Liver (tissue), 8 donors: ENCODE measurements at regions not wholly inside any gene's neighbourhood (a gene's known extent, or its start where the extent isn't known, plus 50 kb on each side); places are given as distances from the start of the nearest gene placed in this dataset.

Experiments
- DNase-seq: peaks from one replicate; pipeline ENCODE4 v3.0.0-alpha.2; 2017; ENCODE audit warnings: low spot score
- H3K27ac ChIP-seq, 2 donors: one replicate each; pipeline ENCODE4 v1.7.0; 2013; ENCODE audit warnings: inconsistent platforms in 2 of 2, low read length in 2 of 2, control low read depth in 1 of 2, low read depth in 1 of 2, mild to moderate bottlenecking in 1 of 2
- H3K27me3 ChIP-seq, 4 donors: one replicate each; pipeline versions ENCODE4 v1.6.1 to v1.7.0; 2013; ENCODE audit warnings: low read length in 3 of 4, inconsistent platforms in 1 of 4, mild to moderate bottlenecking in 1 of 4, moderate library complexity in 1 of 4; ENCODE audit not compliant: control insufficient read depth in 4 of 4, insufficient read depth in 4 of 4
- H3K36me3 ChIP-seq, 4 donors: one replicate each; pipeline versions ENCODE4 v1.6.1 to v1.7.0; 2013; ENCODE audit warnings: low read length in 3 of 4, mild to moderate bottlenecking in 3 of 4, low read depth in 1 of 4, moderate library complexity in 1 of 4; ENCODE audit not compliant: control insufficient read depth in 4 of 4, insufficient read depth in 3 of 4
- H3K4me1 ChIP-seq, 4 donors: one replicate each; pipeline versions ENCODE4 v1.6.1 to v1.7.0; 2013; ENCODE audit warnings: low read length in 3 of 4, mild to moderate bottlenecking in 3 of 4, moderate library complexity in 1 of 4; ENCODE audit not compliant: control insufficient read depth in 4 of 4, insufficient read depth in 4 of 4
- H3K4me3 ChIP-seq, 3 donors: one replicate each; pipeline versions ENCODE4 v1.6.1 to v1.7.0; 2013; ENCODE audit warnings: low read length in 3 of 3, control low read depth in 1 of 3, low read depth in 1 of 3, mild to moderate bottlenecking in 1 of 3
- H3K9ac ChIP-seq, 2 donors: one replicate each; pipeline ENCODE4 v1.7.0; 2013; ENCODE audit warnings: low read length in 2 of 2, mild to moderate bottlenecking in 2 of 2, moderate library complexity in 2 of 2, control low read depth in 1 of 2, low read depth in 1 of 2
- H3K9me3 ChIP-seq, 4 donors: one replicate each; pipeline versions ENCODE4 v1.6.1 to v1.7.0; 2013; ENCODE audit warnings: low read length in 3 of 4; ENCODE audit not compliant: control insufficient read depth in 4 of 4
- EGR1 ChIP-seq, 2 donors: IDR thresholded peaks; 2 replicates each; pipeline ENCODE4 v1.6.1; 2016 to 2018; ENCODE audit warnings: antibody characterized with exemption in 2 of 2, low read depth in 2 of 2
- FOXA1 ChIP-seq: IDR thresholded peaks from 2 replicates; pipeline ENCODE4 v1.6.1; 2016; ENCODE audit warnings: antibody characterized with exemption
- FOXA2 ChIP-seq: IDR thresholded peaks from 2 replicates; pipeline ENCODE4 v1.6.1; 2016; ENCODE audit warnings: antibody characterized with exemption
- GABPA ChIP-seq, 2 donors: IDR thresholded peaks in 1 of 2; conservative IDR thresholded peaks in 1 of 2; 2 replicates each; pipeline ENCODE4 v1.6.1; 2016; ENCODE audit warnings: antibody characterized with exemption in 2 of 2, mild to moderate bottlenecking in 1 of 2, moderate library complexity in 1 of 2
- HNF4A ChIP-seq, 2 donors: conservative IDR thresholded peaks; 2 replicates each; pipeline ENCODE4 v1.6.1; 2016; ENCODE audit warnings: antibody characterized with exemption in 2 of 2, mild to moderate bottlenecking in 2 of 2
- HNF4G ChIP-seq: IDR thresholded peaks from 2 replicates; pipeline ENCODE4 v1.6.1; 2016; ENCODE audit warnings: antibody characterized with exemption
- JUND ChIP-seq, 2 donors: IDR thresholded peaks; 2 replicates each; pipeline ENCODE4 v1.6.1; 2016; ENCODE audit warnings: antibody characterized with exemption in 2 of 2
- NR2F2 ChIP-seq: IDR thresholded peaks from 2 replicates; pipeline ENCODE4 v1.6.1; 2016; ENCODE audit warnings: antibody characterized with exemption
- RAD21 ChIP-seq, 2 donors: IDR thresholded peaks; 2 replicates each; pipeline ENCODE4 v1.6.1; 2016; ENCODE audit warnings: antibody characterized with exemption in 2 of 2, mild to moderate bottlenecking in 2 of 2
- RXRA ChIP-seq, 2 donors: IDR thresholded peaks; 2 replicates each; pipeline ENCODE4 v1.6.1; 2017 to 2018; ENCODE audit warnings: antibody characterized with exemption in 2 of 2, mild to moderate bottlenecking in 1 of 2
- SP1 ChIP-seq: IDR thresholded peaks from 2 replicates; pipeline ENCODE4 v1.6.1; 2018; ENCODE audit warnings: antibody characterized with exemption, mild to moderate bottlenecking
- TAF1 ChIP-seq: conservative IDR thresholded peaks from 2 replicates; pipeline ENCODE4 v1.6.1; 2016; ENCODE audit warnings: antibody characterized with exemption, mild to moderate bottlenecking
- YY1 ChIP-seq: IDR thresholded peaks from 2 replicates; pipeline ENCODE4 v1.6.1; 2016; ENCODE audit warnings: antibody characterized with exemption, mild to moderate bottlenecking
- WGBS: extraction: QIAGEN DNeasy Blood & Tissue Kit; methylation state at CpG from one replicate; pipeline ENCODE4 v1.1.7; 2013; 5-methylcytosine and 5-hydroxymethylcytosine counted together
- TF ChIP-seq, protein P1 (sequence below): IDR thresholded peaks from 2 replicates; pipeline ENCODE4 v1.6.1; 2016; ENCODE audit warnings: antibody characterized with exemption
- TF ChIP-seq, protein P2 (sequence below): IDR thresholded peaks from 2 replicates; pipeline ENCODE4 v1.6.1; 2016; ENCODE audit warnings: antibody characterized with exemption
- TF ChIP-seq, protein P3 (sequence below): IDR thresholded peaks from 2 replicates; pipeline ENCODE4 v1.6.1; 2016; ENCODE audit warnings: antibody characterized with exemption, mild to moderate bottlenecking
- TF ChIP-seq, protein P4 (sequence below): IDR thresholded peaks from 2 replicates; pipeline ENCODE4 v1.6.1; 2016; ENCODE audit warnings: antibody characterized with exemption
- TF ChIP-seq, protein P5 (sequence below): fragments of 150-350 bp; IDR thresholded peaks from 2 replicates; pipeline ENCODE4 v1.5.1; 2017; ENCODE audit warnings: improper control_type of control experiment, low read depth, low read length; ENCODE audit not compliant: missing input control
- donor health status: healthy.
- donor health status: healthy.
- donor health status: healthy.
- donor health status: healthy.
- donor health status: healthy.

DNA sequence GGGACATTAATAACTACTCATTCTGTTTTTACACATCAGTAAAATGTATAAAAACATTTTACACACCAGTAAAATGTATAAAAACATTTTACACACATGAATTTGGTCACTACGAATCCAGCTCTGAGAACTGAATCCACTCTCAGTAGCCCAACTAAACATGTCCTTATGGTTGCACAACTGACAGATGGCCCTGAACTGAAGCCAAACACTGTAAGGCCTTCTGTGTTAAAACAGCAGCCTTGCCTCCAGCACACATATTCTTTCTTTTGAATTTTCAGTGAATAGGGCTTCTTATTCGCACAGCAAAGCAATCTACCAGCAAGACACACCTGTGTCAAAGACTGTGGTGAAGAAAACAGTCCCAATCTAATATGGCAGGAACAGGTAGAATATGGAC lies 169.9 kb upstream of the FMR1 start:
- Histone ChIP-seq H3K27ac (no peak overlapping the region), H3K36me3 (no peaks in the 10 kb centered on the region), H3K9ac (no peak overlapping the region), H3K9me3 (no peaks in the 10 kb centered on the region), H3K27me3 (peaks cover 0 to 6% (median 0%) of the 10 kb centered on the region in 4 donors), H3K4me1 (no peaks in the 10 kb centered on the region), H3K4me3 (no peak overlapping the region)
- 75% methylated on average over 2 of the region's 2 CpGs for WGBS
- TF ChIP-seq, protein P1, sequence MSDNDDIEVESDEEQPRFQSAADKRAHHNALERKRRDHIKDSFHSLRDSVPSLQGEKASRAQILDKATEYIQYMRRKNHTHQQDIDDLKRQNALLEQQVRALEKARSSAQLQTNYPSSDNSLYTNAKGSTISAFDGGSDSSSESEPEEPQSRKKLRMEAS = no peak
- TF ChIP-seq SP1 (no peak), HNF4A (conservative IDR thresholded peaks at IDR 0.05) (no peak), FOXA1 (no peak), NR2F2 (no peak), RXRA (IDR thresholded peaks at IDR 0.05) (no peak), YY1 (no peak), RAD21 (IDR thresholded peaks at IDR 0.05) (no peak)
- no peak for DNase-seq

DNA sequence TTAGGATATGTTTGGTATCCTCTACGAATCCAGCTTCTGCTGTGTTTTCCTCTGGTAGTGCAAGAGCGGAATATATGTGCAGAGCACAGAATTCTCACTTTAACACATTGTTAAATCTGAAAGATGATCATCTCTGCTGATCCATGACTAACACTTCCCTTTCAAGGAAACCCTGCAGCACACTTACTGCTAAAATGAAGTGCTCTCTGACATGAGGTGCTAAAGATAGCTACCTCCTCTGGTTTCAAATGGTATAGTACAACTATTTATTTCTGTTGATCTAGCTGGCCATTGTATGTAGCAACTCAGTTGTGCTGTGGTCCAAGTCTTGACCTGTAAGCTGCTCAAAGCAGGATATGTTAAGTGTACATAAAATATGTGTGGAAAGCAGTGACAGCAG lies 162.4 kb upstream of the FMR1 start:
- H3K27ac ChIP-seq = no peak overlapping the region
- no peak overlapping the region for H3K4me3 ChIP-seq
- no peaks in the 10 kb centered on the region for H3K4me1 ChIP-seq
- H3K27me3 ChIP-seq = no peaks in the 10 kb centered on the region
- H3K36me3 ChIP-seq = no peaks in the 10 kb centered on the region
- DNase-seq = no peak
- no peaks in the 10 kb centered on the region for H3K9me3 ChIP-seq
- 79% methylated on average over 2 of the region's 2 CpGs for WGBS
- H3K9ac ChIP-seq = no peak overlapping the region
- TF ChIP-seq HNF4A (conservative IDR thresholded peaks at IDR 0.05) (no peak), RXRA (IDR thresholded peaks at IDR 0.05) (no peak), SP1 (no peak), GABPA (IDR thresholded peaks at IDR 0.05 in 1 of 2, conservative IDR thresholded peaks at IDR 0.05 in 1 of 2) (no peak), FOXA2 (no peak), FOXA1 (no peak)
- TF ChIP-seq, protein P2, sequence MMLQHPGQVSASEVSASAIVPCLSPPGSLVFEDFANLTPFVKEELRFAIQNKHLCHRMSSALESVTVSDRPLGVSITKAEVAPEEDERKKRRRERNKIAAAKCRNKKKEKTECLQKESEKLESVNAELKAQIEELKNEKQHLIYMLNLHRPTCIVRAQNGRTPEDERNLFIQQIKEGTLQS = no peak
- TF ChIP-seq, protein P1 = no peak

DNA sequence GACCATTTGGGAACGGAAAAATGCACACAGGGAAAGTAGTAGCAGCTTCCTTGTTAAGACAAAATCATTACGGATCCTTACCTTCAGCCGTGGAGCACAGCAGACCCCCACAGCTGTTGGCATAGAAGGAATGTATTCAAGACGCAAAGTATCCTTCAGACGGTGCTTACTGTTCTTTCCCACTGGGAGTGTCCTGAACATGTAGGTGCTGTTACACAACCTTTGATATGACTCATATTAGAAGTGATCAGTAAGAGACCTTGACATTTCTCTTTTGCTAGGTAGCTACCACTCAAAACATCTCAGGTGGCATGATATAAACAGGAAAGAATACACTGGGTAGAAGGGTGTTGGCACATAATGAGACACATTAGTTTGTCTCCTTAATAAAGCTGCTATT lies 154.0 kb upstream of the FMR1 start:
- no peak for DNase-seq
- H3K4me3 ChIP-seq = no peak overlapping the region
- TF ChIP-seq, protein P3, sequence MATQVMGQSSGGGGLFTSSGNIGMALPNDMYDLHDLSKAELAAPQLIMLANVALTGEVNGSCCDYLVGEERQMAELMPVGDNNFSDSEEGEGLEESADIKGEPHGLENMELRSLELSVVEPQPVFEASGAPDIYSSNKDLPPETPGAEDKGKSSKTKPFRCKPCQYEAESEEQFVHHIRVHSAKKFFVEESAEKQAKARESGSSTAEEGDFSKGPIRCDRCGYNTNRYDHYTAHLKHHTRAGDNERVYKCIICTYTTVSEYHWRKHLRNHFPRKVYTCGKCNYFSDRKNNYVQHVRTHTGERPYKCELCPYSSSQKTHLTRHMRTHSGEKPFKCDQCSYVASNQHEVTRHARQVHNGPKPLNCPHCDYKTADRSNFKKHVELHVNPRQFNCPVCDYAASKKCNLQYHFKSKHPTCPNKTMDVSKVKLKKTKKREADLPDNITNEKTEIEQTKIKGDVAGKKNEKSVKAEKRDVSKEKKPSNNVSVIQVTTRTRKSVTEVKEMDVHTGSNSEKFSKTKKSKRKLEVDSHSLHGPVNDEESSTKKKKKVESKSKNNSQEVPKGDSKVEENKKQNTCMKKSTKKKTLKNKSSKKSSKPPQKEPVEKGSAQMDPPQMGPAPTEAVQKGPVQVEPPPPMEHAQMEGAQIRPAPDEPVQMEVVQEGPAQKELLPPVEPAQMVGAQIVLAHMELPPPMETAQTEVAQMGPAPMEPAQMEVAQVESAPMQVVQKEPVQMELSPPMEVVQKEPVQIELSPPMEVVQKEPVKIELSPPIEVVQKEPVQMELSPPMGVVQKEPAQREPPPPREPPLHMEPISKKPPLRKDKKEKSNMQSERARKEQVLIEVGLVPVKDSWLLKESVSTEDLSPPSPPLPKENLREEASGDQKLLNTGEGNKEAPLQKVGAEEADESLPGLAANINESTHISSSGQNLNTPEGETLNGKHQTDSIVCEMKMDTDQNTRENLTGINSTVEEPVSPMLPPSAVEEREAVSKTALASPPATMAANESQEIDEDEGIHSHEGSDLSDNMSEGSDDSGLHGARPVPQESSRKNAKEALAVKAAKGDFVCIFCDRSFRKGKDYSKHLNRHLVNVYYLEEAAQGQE = no peak
- TF ChIP-seq NR2F2 = no peak
- TF ChIP-seq EGR1 (IDR thresholded peaks at IDR 0.05; ENCODE audit: low read depth in 2 of 2) = no peak
- TF ChIP-seq HNF4G = no peak
- no peak for TF ChIP-seq RXRA (IDR thresholded peaks at IDR 0.05)
- TF ChIP-seq, protein P2 = no peak
- TF ChIP-seq, protein P1 = no peak
- TF ChIP-seq HNF4A (conservative IDR thresholded peaks at IDR 0.05) = no peak
- no peak for TF ChIP-seq TAF1
- TF ChIP-seq FOXA2 = no peak
- no peak for TF ChIP-seq YY1
- no peak for TF ChIP-seq RAD21 (IDR thresholded peaks at IDR 0.05)
- TF ChIP-seq JUND (IDR thresholded peaks at IDR 0.05) = no peak
- TF ChIP-seq, protein P4, sequence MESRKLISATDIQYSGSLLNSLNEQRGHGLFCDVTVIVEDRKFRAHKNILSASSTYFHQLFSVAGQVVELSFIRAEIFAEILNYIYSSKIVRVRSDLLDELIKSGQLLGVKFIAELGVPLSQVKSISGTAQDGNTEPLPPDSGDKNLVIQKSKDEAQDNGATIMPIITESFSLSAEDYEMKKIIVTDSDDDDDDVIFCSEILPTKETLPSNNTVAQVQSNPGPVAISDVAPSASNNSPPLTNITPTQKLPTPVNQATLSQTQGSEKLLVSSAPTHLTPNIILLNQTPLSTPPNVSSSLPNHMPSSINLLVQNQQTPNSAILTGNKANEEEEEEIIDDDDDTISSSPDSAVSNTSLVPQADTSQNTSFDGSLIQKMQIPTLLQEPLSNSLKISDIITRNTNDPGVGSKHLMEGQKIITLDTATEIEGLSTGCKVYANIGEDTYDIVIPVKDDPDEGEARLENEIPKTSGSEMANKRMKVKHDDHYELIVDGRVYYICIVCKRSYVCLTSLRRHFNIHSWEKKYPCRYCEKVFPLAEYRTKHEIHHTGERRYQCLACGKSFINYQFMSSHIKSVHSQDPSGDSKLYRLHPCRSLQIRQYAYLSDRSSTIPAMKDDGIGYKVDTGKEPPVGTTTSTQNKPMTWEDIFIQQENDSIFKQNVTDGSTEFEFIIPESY = no peak
- TF ChIP-seq GABPA (IDR thresholded peaks at IDR 0.05 in 1 of 2, conservative IDR thresholded peaks at IDR 0.05 in 1 of 2) = no peak
- TF ChIP-seq, protein P5, sequence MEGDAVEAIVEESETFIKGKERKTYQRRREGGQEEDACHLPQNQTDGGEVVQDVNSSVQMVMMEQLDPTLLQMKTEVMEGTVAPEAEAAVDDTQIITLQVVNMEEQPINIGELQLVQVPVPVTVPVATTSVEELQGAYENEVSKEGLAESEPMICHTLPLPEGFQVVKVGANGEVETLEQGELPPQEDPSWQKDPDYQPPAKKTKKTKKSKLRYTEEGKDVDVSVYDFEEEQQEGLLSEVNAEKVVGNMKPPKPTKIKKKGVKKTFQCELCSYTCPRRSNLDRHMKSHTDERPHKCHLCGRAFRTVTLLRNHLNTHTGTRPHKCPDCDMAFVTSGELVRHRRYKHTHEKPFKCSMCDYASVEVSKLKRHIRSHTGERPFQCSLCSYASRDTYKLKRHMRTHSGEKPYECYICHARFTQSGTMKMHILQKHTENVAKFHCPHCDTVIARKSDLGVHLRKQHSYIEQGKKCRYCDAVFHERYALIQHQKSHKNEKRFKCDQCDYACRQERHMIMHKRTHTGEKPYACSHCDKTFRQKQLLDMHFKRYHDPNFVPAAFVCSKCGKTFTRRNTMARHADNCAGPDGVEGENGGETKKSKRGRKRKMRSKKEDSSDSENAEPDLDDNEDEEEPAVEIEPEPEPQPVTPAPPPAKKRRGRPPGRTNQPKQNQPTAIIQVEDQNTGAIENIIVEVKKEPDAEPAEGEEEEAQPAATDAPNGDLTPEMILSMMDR = no peak
- no peak for TF ChIP-seq FOXA1
- TF ChIP-seq SP1 = no peak
- no peak overlapping the region for H3K9ac ChIP-seq
- no peaks in the 10 kb centered on the region for H3K36me3 ChIP-seq
- WGBS = 68% methylated on average over 5 of the region's 5 CpGs
- no peak overlapping the region for H3K27ac ChIP-seq
- H3K9me3 ChIP-seq = no peaks in the 10 kb centered on the region
- no peaks in the 10 kb centered on the region for H3K27me3 ChIP-seq
- H3K4me1 ChIP-seq = no peaks in the 10 kb centered on the region
